ENCODE measurements at regions not wholly inside any gene's neighbourhood (a gene's known extent, or its start where the extent isn't known, plus 50 kb on each side); places are given as distances from the start of the nearest gene placed in this dataset.

- no peak for DNase-seq (ENCODE audit: low spot score)
- H3K27me3 Mint-ChIP-seq (ENCODE audit: low read depth) = peaks cover 10% of the 10 kb centered on the region
- H3K4me3 Mint-ChIP-seq = no peak overlapping the region
- no peak overlapping the region for H3K27ac Mint-ChIP-seq
- peaks cover 16% of the 10 kb centered on the region for H3K9me3 Mint-ChIP-seq
- peaks cover 3% of the 10 kb centered on the region for H3K36me3 Mint-ChIP-seq (ENCODE audit: low read depth)
- H3K4me1 Mint-ChIP-seq (ENCODE audit: low read depth) = peaks cover 14% of the 10 kb centered on the region
Observed at GRCh38 chr12:67558775-67559174, 89.8 kb upstream of the DYRK2 start.

- no peak overlapping the region for H3K4me3 Mint-ChIP-seq
- H3K36me3 Mint-ChIP-seq (ENCODE audit: low read depth) = peaks cover 2% of the 10 kb centered on the region
- peaks cover 10% of the 10 kb centered on the region for H3K27me3 Mint-ChIP-seq (ENCODE audit: low read depth)
- no peak for DNase-seq (ENCODE audit: low spot score)
- H3K27ac Mint-ChIP-seq = no peak overlapping the region
- H3K9me3 Mint-ChIP-seq = peaks cover 19% of the 10 kb centered on the region
- peaks cover 13% of the 10 kb centered on the region for H3K4me1 Mint-ChIP-seq (ENCODE audit: low read depth)
Observed at GRCh38 chr12:67559751-67560150, 88.8 kb upstream of the DYRK2 start.

GRCh38 chr12:67562513-67563287 lies 85.8 kb upstream of the DYRK2 start:
- no peak for DNase-seq (ENCODE audit: low spot score)
- Mint-ChIP-seq H3K27me3 (ENCODE audit: low read depth) (peaks cover 17% of the 10 kb centered on the region), H3K36me3 (ENCODE audit: low read depth) (peaks cover 1% of the 10 kb centered on the region), H3K4me3 (no peak overlapping the region), H3K4me1 (ENCODE audit: low read depth) (peaks cover 3% of the 10 kb centered on the region), H3K9me3 (peaks cover 26% of the 10 kb centered on the region), H3K27ac (no peak overlapping the region)

DNA sequence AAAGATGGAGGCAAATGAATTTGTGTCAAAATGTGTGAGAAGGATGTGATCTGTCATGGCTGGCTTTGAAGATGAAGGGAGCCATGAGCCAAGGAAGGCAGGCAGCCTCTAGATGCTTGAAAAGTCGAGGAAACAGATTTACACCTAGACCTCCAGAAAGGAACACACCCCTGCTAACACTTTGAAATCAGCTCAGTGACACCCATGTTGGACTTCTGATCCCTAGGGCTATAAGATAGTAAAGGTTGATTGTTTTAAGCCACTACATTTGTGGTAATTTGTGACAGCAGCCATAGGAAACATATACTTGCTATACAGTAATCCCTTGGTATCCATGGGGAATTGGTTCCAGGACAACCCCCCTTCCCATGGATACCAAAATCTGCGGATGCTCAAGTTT lies 80.5 kb upstream of the DYRK2 start:
- peaks cover 23% of the 10 kb centered on the region for H3K27me3 Mint-ChIP-seq (ENCODE audit: low read depth)
- H3K9me3 Mint-ChIP-seq = peaks cover 14% of the 10 kb centered on the region
- no peak overlapping the region for H3K4me3 Mint-ChIP-seq
- H3K4me1 Mint-ChIP-seq (ENCODE audit: low read depth) = peaks cover 3% of the 10 kb centered on the region
- no peak overlapping the region for H3K27ac Mint-ChIP-seq
- DNase-seq (ENCODE audit: low spot score) = no peak
- peaks cover 1% of the 10 kb centered on the region for H3K36me3 Mint-ChIP-seq (ENCODE audit: low read depth)

- H3K9me3 Mint-ChIP-seq = peaks cover under 1% of the 10 kb centered on the region
- DNase-seq (ENCODE audit: low spot score) = no peak
- H3K4me1 Mint-ChIP-seq (ENCODE audit: low read depth) = no peaks in the 10 kb centered on the region
- no peaks in the 10 kb centered on the region for H3K36me3 Mint-ChIP-seq (ENCODE audit: low read depth)
- H3K27ac Mint-ChIP-seq = no peak overlapping the region
- peaks cover 20% of the 10 kb centered on the region for H3K27me3 Mint-ChIP-seq (ENCODE audit: low read depth)
- H3K4me3 Mint-ChIP-seq = no peak overlapping the region
Observed at GRCh38 chr12:67572492-67572891, 76.1 kb upstream of the DYRK2 start.

GRCh38 chr12:67573566-67573965 lies 75.0 kb upstream of the DYRK2 start:
- DNase-seq (ENCODE audit: low spot score) = no peak
- Mint-ChIP-seq H3K9me3 (peaks cover 7% of the 10 kb centered on the region), H3K27ac (no peak overlapping the region), H3K36me3 (ENCODE audit: low read depth) (no peaks in the 10 kb centered on the region), H3K4me1 (ENCODE audit: low read depth) (peaks cover 4% of the 10 kb centered on the region), H3K27me3 (ENCODE audit: low read depth) (peaks cover 20% of the 10 kb centered on the region), H3K4me3 (no peak overlapping the region)

- Mint-ChIP-seq H3K9me3 (peaks cover 12% of the 10 kb centered on the region), H3K27ac (peak overlapping the region; percentile 78), H3K4me1 (ENCODE audit: low read depth) (peaks cover 22% of the 10 kb centered on the region), H3K4me3 (peak overlapping the region; percentile 66), H3K27me3 (ENCODE audit: low read depth) (peaks cover 34% of the 10 kb centered on the region), H3K36me3 (ENCODE audit: low read depth) (peaks cover 3% of the 10 kb centered on the region)
- DNase-seq (ENCODE audit: low spot score) = no peak
Observed at GRCh38 chr12:67578976-67579661, 69.4 kb upstream of the DYRK2 start.

DNA sequence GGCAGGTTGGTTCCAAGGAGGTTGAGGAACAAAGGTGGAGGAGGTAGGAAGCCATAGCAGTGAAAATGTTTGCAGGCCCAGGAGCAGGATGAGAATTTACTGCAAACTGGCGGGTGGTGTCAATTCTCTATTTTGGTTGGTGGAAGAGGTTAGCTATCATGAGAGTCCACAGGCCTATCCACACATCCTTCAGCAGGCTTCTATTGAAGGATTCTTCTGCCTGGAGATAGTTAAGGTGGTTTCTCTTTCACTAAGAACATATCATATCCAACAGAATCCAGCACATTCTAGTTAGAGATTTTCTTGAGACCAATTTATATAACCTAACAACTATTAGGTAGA lies 68.9 kb upstream of the DYRK2 start:
- peaks cover 3% of the 10 kb centered on the region for H3K36me3 Mint-ChIP-seq (ENCODE audit: low read depth)
- DNase-seq (ENCODE audit: low spot score) = no peak

GRCh38 chr12:67582238-67582834 lies 66.2 kb upstream of the DYRK2 start:
- Mint-ChIP-seq H3K27me3 (ENCODE audit: low read depth) (peaks cover 35% of the 10 kb centered on the region), H3K36me3 (ENCODE audit: low read depth) (peaks cover 3% of the 10 kb centered on the region), H3K27ac (no peak overlapping the region), H3K9me3 (peaks cover 12% of the 10 kb centered on the region), H3K4me1 (ENCODE audit: low read depth) (peaks cover 22% of the 10 kb centered on the region), H3K4me3 (no peak overlapping the region)
- DNase-seq (ENCODE audit: low spot score) = no peak

More for the DNA sequence above, 68.9 kb upstream of the DYRK2 start:
- Mint-ChIP-seq H3K4me3 (peak overlapping the region; percentile 66), H3K4me1 (ENCODE audit: low read depth) (peaks cover 22% of the 10 kb centered on the region), H3K9me3 (peaks cover 12% of the 10 kb centered on the region), H3K27ac (peak overlapping the region; percentile 78), H3K27me3 (ENCODE audit: low read depth) (peaks cover 35% of the 10 kb centered on the region)

GRCh38 chr12:67582844-67583243 lies 65.7 kb upstream of the DYRK2 start:
- Mint-ChIP-seq H3K9me3 (peaks cover 7% of the 10 kb centered on the region), H3K27me3 (ENCODE audit: low read depth) (peaks cover 37% of the 10 kb centered on the region), H3K27ac (no peak overlapping the region), H3K4me1 (ENCODE audit: low read depth) (peaks cover 21% of the 10 kb centered on the region), H3K4me3 (no peak overlapping the region), H3K36me3 (ENCODE audit: low read depth) (peaks cover 3% of the 10 kb centered on the region)
- DNase-seq (ENCODE audit: low spot score) = no peak

DNA sequence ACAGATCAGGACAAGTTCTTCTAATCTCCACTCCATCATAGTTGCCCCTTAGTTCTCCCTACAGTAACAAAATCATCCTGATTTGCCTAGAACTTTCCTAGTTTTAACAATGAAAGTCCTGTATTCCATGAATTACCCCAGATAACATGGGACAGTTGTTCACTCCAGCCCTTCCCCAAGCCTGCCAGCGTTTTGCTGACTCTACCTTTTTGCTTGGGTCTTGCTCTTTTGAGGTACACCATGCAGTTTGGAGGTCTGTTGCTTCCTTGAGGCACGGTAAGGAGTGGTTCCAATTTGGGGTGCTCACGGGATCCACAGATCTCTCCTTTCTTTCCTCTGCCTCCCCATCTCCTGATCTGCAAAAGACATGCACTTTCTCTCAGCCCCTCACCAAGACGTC lies 61.6 kb upstream of the DYRK2 start:
- no peaks in the 10 kb centered on the region for H3K9me3 Mint-ChIP-seq
- peaks cover 33% of the 10 kb centered on the region for H3K27me3 Mint-ChIP-seq (ENCODE audit: low read depth)
- H3K36me3 Mint-ChIP-seq (ENCODE audit: low read depth) = peaks cover 2% of the 10 kb centered on the region
- peaks cover 16% of the 10 kb centered on the region for H3K4me1 Mint-ChIP-seq (ENCODE audit: low read depth)
- no peak overlapping the region for H3K27ac Mint-ChIP-seq
- DNase-seq (ENCODE audit: low spot score) = no peak
- H3K4me3 Mint-ChIP-seq = no peak overlapping the region

DNA sequence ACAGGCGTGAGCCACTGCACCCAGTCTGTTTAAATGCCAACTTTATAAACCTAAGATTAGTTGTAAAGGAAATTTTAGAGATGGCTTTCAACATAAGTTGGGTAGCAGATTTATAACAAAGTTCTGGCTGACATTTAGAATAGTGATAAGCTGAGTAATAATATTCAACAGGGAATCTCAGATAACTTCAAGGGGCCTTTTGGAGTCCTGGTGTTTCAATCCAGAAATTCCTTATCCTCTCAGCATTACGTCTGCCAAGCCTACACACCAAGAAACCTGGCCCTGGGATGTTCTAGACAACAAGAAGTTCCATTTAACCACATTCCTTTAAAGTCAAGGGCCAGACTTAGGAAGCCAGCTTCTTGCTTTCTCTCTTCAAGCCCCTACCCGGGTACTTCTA lies 59.5 kb upstream of the DYRK2 start:
- H3K9me3 Mint-ChIP-seq = peaks cover 3% of the 10 kb centered on the region
- DNase-seq (ENCODE audit: low spot score) = no peak
- H3K4me1 Mint-ChIP-seq (ENCODE audit: low read depth) = peaks cover 34% of the 10 kb centered on the region
- H3K36me3 Mint-ChIP-seq (ENCODE audit: low read depth) = peaks cover 6% of the 10 kb centered on the region
- H3K4me3 Mint-ChIP-seq = no peak overlapping the region
- H3K27me3 Mint-ChIP-seq (ENCODE audit: low read depth) = peaks cover 16% of the 10 kb centered on the region
- no peak overlapping the region for H3K27ac Mint-ChIP-seq

DNA sequence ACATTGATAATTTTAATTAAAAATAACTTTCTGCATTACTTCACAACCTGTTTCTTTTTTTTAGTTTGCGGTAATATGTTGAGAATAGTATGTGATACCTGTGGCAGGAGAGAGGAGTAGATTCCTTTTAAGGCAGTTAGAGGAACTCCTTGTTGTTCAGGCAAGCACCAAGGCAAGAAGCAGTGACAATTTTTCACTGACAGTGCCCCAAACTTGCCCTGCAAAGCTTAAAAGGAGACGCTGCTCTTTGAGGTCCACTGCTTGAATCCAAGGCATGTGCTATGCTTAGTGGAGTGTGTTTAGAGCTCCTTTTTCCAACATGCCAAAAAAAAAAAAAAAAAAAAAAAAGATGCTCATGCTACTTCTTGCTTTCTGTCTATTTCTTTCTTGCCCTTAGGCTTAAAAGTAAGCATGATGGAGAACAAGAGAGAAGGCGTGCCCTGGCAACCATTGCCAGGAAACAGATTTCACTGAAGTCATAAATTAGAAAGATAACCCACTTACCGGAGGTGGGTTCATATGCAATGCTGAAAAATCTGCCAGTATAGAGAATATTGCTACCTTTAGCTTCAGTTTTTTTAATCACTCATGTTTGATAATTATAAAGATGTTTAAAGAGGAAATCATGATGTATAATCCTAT lies 58.3 kb upstream of the DYRK2 start:
- Mint-ChIP-seq H3K4me3 (no peak overlapping the region), H3K27me3 (ENCODE audit: low read depth) (peaks cover 9% of the 10 kb centered on the region), H3K9me3 (peaks cover 3% of the 10 kb centered on the region), H3K27ac (peak overlapping the region; percentile 58), H3K4me1 (ENCODE audit: low read depth) (peaks cover 41% of the 10 kb centered on the region), H3K36me3 (ENCODE audit: low read depth) (peaks cover 6% of the 10 kb centered on the region)
- no peak for DNase-seq (ENCODE audit: low spot score)

Data from T-helper 2 cell treated with Interferon-gamma antibody and Interleukin-4, amounts not matched to agents 5 μg/mL and 100 μg/mL, for 36 hours (primary cell).